ENCODE measurements at regions not wholly inside any gene's neighbourhood (a gene's known extent, or its start where the extent isn't known, plus 50 kb on each side); places are given as distances from the start of the nearest gene placed in this dataset.

DNA sequence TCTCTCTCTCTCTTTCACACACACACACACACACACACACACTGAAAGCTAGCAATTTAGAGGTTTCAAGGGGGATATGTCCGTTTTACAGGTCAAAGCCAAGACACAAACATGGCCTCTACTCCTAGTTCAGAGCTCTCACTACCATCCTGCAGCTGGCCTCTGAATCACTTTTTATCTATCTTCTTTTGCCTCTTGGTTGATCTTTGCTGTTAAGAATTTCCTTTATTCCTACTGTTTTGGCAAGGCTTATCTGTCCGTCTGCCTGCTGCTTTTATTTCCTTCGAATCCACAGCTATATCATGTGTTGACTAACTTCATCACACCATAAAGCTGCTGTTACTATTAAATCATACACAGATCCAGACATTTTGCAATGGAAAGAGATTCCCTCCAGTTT lies 543.0 kb downstream of the PLCL1 start:
- DNase-seq (ENCODE audit: low spot score) = no peak

DNA sequence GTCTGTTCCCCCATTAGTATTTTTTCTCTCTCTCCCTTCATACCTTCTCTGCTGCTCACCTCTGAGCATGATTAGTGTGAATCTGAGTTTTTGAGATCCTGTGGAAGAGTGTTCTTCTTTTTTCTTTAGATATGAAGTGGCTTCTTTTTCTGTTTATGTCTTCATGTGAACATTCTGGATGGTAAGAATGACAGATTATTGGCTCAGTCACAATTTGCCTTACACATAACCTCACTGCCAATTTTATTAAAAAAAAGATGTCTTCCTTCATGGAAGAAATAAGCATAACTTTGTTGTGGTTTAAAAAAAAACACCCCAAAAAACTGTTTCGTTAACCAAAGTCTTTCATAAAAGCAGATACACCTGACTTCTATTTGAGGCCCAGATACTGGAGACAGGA lies 539.1 kb downstream of the PLCL1 start:
- no peak for DNase-seq (ENCODE audit: low spot score)

DNA sequence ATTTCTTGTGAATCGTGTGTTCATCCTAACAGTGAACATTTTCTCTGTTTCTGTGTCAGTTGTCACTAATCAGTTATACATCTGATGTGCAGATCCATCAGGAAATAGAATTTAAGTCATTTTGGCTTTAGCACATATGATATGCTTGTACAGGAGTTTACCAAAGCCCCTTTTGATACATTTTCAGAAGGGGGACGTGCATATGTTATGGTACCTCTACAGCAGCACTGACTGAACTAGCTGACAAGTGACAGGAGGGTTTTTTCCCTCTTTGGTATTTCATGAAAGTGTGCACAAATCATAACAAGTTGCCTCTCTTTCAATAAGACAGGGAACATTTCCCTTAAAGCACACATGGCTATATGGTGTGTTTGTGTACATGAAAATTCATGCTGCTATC lies 536.5 kb downstream of the PLCL1 start:
- no peak for DNase-seq (ENCODE audit: low spot score)

DNA sequence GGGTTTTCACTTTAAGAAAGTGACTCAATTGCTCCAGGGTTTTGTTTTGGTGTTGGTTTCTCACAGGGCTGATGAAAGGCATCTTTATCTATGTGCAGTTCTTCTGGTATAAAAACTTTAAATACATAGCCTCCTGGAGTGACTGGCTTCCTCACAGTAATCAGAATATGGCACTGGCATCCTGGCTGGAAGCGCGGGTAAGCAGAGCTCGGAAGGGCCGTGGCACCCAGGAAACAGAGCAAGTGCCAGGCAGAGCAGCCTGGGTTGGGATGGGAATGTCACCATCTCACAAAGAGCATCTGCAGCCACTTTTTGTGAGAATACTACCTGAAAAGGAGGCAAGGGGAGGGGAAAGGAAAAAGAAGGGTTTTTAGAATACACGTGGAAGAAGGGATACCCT lies 534.7 kb downstream of the PLCL1 start:
- no peak for DNase-seq (ENCODE audit: low spot score)

DNA sequence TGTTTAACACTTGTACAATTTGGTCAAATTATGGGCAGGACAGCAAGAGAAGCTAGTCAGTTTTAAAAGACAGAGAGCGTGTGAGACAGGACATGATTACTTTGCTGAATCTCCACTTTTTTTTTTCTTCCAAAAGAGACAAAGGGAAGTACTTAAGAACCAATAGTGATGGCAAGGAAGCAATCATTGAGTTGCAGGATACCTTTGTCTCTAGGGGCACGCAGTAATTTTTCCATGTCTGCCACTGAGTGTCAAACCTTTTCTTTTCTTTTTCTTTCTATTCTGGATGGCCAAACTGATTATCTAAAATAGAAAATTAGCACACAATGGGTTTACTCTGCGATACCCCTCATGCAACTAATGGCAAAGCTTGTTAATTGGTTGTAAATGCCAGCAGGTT lies 533.0 kb downstream of the PLCL1 start:
- no peak for DNase-seq (ENCODE audit: low spot score)

DNA sequence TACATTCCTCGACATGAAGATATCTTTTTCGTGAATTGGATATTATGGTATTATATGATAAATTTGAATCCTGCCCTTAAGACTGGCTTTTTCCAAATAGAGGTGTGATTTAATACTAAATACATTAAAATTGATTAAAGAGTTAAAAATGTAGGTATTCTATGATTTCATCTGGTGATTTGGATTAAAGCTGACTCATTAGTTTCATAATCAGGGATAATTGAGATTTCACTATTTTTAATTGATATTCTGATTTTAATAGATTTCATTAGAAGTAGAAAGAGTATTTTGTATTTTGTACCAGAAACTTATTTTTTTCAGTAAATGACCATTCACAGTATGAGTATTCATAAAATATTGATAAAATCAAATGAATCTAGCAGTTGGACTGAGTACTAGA lies 524.1 kb downstream of the PLCL1 start:
- no peak for DNase-seq (ENCODE audit: low spot score)

DNA sequence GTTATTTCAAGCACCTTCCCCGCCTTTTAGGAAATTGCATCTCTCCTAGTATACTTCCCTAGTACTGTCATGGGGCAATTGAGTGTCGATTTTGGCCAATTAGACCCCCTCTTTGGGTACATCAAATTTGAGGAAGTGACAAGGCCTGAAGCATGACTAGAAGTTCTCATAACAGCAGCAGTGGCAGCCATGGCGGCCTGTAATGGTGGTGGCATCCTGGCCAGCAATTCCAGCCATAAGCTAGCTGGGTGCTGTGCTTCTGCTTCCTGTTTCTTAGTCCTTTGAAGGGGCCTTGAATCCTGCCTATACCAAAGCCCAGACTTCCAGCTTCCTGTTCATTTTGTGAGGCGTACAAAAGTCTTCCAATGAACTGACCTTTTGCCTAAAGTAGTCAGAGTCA lies 523.1 kb downstream of the PLCL1 start:
- DNase-seq (ENCODE audit: low spot score) = no peak

DNA sequence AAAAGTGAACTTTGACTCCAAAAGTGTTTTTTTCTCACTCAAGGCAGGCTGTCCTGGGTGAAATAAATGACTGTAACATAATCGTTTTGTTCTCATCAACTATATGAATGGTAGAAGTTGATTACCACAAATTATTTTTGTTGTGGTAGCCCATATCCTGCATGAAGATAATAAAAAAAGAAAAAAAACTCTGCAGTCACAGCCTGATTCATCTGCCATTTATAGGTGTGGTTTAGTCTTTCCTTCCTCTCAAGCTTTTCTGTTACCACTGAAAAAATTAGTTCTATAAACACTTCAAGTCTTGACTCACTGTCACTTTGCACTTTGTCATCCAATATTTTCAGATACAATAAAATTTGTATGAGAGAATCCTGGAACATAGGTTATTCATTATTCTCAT lies 522.0 kb downstream of the PLCL1 start:
- no peak for DNase-seq (ENCODE audit: low spot score)

DNA sequence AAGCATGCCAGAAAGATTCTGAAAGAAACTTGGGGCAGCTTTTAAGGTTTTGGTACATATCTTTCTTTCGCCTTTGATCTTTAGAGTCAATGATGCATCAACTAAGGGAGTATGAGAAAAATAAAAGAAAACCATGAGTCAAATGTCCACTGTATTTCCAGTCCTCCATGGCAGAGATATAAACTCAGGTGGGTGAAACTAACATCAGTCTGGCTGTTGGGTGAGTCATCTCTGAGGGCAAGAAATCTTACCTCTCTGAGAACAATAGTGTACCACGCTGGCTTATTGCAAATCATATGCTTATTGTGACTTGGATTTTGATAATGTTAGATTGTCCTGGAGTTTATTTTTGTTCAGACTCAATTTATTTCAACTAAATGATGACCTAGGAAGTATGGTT lies 521.0 kb downstream of the PLCL1 start:
- DNase-seq (ENCODE audit: low spot score) = no peak

DNA sequence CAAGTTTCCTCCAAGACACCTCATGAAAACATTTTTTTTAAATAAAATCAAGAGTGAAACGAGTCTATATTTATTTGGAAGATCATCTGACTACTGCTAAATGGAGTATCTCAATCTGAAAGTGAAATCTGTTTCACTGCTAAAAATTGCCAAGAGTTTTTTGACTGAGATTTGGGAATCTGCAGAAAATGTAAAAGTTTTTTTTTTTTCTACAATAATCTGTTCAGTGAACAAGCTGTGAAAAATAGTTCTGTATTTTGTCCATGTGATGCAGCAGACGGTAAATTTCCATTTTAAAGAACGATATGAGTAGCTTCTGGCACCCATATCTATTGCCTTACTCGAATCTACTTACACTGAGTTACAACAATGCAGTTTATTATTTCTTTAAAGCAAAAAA lies 519.7 kb downstream of the PLCL1 start:
- no peak for DNase-seq (ENCODE audit: low spot score)

DNA sequence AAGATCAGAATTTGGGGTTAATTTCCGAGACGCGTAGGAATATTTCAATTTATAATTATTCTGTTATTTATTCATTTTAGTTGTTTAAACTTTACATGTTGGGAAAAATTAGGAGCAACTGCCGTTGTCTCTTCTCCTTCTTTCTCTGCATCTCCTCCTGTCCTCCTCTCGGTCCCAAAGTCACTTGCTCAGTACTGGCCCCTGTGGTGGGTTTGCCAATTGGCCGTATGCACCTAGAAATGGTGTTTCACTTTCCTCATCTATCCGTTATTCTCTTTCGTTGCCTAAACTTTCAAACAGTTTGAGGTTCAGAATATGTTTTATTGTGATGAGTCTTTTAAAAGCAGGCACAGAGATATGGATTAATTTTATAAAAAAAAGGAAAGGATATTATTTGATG lies 517.9 kb downstream of the PLCL1 start:
- no peak for DNase-seq (ENCODE audit: low spot score)

DNA sequence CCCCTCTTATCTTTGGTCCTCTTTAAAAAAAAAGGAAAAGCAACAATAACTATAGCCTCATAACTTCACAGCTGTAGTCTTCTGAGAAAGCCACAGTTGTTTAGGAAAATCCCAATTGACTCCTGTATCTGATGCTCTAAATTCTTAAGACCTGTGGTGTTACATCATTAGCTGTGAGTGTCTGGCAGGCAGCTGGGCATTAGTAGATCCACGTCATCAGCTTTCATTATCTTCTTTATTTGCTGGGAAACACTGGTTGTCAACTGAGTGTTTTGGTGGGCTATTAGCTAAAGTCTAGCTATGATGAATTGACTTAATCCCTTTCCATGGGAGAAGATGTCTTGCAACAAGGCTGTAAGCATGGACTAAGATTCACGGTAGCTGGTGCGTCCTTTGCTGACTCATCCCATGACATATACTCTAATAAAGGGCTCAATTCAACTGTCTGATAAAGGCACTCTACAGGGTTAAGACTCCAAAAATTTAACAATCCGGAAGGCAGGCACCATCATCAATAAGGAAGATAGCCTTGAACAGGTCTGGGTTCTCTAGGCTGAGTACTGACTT lies 517.2 kb downstream of the PLCL1 start:
- DNase-seq (ENCODE audit: low spot score) = no peak

DNA sequence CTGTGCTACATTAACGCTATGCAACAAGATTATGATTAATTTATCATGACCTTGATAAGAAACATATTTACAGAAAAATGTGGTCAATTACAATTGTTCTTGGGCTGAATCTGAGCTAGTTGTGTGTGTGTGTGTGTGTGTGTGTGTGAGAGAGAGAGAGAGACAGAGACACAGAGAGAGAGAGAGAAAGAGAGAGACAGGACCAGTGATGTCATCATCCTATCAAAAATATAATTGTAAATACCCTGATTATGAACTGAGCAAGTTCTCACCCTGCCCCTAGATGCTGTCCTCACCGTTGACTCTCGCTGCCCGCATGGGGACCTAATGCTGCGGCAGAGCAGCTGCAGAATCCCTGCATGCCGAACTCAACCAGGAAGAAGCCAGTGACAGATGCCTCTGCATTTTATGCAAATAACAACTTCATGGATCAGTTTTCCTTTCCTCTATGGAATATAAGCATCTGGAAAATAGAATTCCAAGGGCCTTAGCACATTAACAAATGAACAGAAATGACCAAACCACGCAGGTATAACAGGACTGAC lies 512.5 kb downstream of the PLCL1 start:
- no peak for DNase-seq (ENCODE audit: low spot score)

DNA sequence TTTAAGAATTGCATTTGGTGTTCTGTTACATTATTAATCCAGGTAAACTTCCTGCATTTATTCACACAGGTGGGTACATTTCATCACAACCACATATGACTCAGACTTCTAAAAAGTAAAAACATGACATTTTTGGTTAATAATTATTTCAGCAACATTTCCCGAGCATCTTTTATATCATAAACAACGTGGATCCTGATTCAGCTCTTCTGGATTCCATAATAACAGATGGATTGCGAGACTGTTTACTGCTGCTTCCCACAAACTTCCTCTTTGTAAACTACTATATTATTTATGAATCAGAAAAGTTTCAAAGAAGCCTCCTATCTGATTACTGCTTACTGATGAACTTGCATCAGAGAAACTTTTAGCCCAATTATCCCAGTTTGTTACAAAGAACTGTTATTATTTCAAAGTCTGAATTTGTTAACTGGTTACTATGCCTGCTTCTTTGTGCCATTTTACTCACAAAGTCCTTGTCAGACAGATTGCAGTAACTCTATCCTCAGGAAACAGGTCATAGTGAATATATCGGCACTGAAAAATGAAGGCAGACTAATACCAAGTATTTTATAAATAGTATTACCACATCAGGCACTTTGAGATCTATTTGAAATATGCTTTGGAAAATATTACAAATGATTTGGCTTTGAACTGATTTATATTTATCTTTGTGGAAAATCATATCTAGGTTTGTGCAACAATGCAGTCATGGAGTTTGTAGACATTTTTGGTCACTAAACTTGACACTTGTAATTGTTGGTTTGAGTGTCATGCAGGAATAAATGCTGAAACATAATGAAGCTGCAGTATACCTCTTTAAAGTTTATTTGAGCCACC lies 511.6 kb downstream of the PLCL1 start:
- no peak for DNase-seq (ENCODE audit: low spot score)

DNA sequence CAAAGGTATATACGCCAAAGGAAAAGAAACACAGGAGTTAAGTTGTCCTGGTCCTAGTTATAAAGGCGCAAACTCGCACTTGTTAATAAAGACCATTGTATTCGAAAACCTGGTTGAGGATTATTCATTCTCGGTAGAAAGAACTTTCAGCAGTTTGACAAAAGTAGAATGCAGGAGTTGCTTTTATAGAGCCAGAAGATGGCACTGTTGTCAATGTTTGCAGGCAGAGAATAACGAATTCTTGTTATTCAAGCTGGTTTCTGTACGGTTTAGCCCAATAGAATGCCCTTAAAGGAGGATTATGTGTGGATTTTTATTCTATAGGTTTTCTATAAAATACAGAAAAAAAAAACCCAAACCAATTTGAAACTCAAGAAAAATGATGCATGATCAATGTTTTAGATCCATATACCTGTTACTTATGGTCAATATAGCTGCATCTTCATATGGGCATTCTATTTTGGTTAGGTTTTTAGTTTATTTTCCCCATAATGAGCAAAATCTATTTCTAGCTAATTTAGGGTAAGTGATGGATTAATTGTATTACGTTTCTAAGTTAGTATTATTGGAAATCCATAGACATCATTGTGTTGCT lies 510.3 kb downstream of the PLCL1 start:
- no peak for DNase-seq (ENCODE audit: low spot score)

DNA sequence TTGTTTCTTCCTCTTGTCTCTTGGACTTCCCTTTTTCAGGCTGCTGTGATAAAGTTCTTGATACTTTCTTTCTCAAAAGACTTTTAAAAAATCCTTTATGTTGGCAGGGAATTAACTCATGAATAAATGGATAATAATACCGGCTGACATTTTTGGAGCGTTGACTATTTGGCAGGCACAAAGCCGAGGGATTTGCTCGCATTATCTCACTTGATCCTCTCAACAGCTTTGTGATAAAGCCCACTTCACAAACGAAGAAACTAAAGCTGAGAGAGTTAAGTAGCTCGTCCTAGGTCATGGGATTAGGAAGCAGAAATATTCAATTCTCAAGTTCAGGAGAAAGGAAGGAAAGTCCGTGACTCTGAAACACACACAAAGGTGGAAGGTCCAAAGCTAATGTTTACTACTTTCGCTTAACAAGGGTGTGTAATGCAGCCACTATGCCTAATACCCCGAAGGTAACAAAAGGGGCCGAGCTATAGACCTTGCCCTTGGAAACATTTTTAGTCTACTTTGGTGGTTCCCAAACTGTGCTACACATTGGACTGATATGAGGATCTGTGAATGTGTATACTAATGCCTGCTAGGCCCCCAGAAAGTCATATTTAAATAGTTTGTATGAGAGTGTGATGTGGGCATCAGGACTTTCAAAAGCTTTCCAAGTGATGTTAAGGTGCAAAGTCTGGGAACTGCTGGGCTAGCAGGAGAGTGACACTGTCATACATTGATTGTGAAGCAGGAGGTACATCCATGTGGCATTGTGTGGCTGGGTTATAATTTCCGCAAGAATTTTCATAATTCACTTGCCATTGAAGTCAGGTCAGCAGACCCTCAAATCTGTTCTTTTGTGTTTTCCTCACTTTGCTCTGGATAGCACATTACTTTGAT lies 508.4 kb downstream of the PLCL1 start:
- DNase-seq (ENCODE audit: low spot score) = no peak

DNA sequence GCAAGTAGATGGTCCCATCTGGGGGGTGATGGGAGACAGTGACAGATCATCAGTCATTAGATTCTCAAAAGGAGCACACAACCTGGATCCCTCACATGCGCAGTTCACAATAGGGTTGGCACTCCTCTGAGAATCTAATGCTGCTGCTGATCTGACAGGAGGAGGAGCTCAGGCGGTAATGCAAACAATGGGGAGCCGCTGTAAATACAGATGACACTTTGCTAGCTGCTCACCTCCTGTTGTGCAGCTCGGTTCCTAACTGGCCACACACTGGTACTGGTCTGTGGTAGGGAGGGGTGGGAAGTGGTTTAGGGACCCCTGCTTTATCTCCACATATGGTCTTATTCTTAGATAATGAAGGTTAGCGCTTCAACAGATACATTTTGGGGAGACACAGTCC lies 506.6 kb downstream of the PLCL1 start:
- DNase-seq (ENCODE audit: low spot score) = no peak

DNA sequence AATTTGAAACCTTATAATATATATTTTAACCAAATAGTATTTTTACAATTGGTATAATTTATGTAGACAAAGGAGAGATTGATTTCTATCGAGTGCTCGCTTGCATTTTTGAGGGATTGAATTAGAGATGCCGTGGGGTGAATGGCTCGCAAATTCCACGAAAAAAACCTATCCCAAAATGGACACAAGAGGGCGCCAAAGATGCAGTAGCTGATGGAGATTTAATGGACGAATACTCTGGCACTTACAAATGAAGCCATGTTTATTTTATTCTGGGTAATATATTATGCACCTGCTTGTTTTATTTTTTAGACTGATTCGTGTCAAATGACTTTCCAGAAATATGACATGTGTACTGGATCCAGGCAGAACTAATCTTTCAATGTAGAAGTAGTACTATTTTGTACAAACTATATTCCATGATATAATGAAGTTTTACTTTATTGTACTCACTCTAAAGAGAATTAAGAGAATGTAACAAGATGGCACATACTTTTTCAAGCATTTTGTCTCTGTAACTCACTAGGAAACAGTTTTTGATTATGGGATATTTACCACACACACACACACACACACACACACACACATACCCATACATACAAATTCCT lies 505.4 kb downstream of the PLCL1 start:
- DNase-seq (ENCODE audit: low spot score) = peak; percentile 10

DNA sequence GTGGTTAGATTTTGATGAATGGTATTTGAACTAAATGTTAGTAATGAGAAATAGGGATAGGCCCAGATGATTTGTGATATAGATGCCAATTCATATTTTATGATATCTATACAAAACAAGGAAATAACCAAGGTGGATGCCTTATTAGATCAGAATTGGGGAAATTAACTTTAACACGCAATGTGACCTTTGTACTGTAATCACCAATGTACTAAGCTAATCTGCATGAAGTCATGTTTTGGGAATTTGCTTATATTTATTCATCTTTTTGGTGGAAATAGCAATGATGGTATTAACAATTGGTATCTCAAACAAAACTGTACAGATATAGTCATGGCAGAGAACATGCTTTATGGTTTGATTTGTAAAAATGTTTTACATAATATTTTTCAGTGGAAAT lies 504.7 kb downstream of the PLCL1 start:
- no peak for DNase-seq (ENCODE audit: low spot score)

DNA sequence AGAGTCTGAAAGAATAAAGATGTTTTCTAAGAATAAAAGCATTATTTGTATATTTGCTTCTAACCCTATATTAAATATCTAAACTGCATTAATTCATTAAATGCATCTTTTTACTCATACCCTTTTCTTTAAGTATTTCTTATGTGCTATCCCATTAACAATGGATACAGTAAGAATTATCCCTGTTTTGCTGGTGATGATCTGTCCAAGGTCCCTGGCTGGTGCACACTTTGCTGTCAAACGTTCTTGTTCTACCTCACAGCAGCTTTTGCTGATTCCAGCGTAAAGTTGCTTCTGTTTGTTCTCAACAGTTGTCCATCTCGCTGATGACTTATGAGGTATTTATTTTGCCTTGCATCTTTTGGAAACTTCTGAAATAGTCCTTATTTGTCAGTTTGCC lies 504.0 kb downstream of the PLCL1 start:
- no peak for DNase-seq (ENCODE audit: low spot score)

DNA sequence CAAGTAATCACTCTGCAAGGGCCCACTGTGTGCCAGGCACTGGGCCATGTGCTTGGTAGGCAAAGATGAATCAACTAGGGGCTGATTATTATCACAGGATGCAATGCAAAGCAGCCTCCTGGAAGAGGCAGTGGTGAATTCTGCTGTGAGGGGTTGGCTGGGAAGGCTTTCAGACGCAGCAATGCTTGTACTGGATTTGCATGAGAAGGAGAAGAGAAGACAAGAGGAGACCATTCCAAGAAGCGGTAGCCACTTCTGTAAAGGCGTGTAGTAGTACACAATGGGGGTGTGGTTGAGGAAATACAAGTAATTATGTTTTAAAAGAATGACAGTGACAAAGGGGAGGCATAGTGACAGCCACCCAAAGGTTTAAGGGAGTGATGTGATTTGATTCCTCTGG lies 502.7 kb downstream of the PLCL1 start:
- no peak for DNase-seq (ENCODE audit: low spot score)

DNA sequence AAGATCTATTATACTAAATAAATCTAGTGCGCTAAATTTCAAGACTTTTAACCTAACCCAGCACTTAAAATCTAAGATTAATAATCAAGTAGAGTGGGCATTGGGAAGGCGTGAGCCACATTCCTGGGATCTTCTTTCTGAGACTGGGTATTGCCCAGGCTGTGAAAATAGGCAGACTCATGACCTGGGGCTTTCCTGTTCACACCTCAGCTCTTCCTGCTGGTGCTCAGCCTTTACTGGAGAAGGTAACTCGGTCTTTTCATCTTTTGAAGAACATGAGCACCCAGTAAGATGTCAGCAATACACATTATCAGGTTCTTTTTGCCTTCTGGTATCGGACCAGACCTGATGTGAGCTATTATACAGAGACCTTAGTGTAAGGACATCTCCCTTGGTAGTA lies 500.5 kb downstream of the PLCL1 start:
- no peak for DNase-seq (ENCODE audit: low spot score)
